Stimulated activated CD4-positive, alpha-beta T cell treated with anti-CD3 and anti-CD28 coated beads, TNF-alpha, amount 100 ng/mL, for 24 hours (primary cell): ENCODE measurements at regions not wholly inside any gene's neighbourhood (a gene's known extent, or its start where the extent isn't known, plus 50 kb on each side); places are given as distances from the start of the nearest gene placed in this dataset.
"Not testable (repeated sequence)": the region's sequence is repeated elsewhere in the genome, so short reads cannot be mapped to it uniquely, and the experiment has no call there.

Experiments
- DNase-seq, 3 experiments: peaks; one replicate each; pipeline ENCODE4 v3.0.0-alpha.2; 2020; ENCODE audit warnings: low read depth in 3 of 3

- no peak for DNase-seq
Observed at GRCh38 chr6:145155873-145156782, 579.2 kb downstream of the EPM2A start.

- not testable (repeated sequence) for DNase-seq
Observed at GRCh38 chr6:145158636-145159035, 576.7 kb downstream of the EPM2A start.

- DNase-seq: no peak
Observed at GRCh38 chr6:145159921-145160320, 575.4 kb downstream of the EPM2A start.

- DNase-seq: no peak
Observed at GRCh38 chr6:145161501-145161900, 573.8 kb downstream of the EPM2A start.

GRCh38 chr6:145169726-145170224, 565.5 kb downstream of the EPM2A start:
- DNase-seq: no peak

- DNase-seq: no peak
Observed at GRCh38 chr6:145175470-145175869, 559.9 kb downstream of the EPM2A start.

GRCh38 chr6:145178391-145178790, 556.9 kb downstream of the EPM2A start:
- DNase-seq: no peak

- DNase-seq: no peak
Observed at GRCh38 chr6:145187491-145188206, 547.7 kb downstream of the EPM2A start.

- DNase-seq: no peak
Observed at GRCh38 chr6:145189836-145190235, 545.5 kb downstream of the EPM2A start.

GRCh38 chr6:145194389-145194788, 540.9 kb downstream of the EPM2A start:
- no peak for DNase-seq

GRCh38 chr6:145199961-145200360, 535.4 kb downstream of the EPM2A start:
- DNase-seq: no peak

- no peak for DNase-seq
Observed at GRCh38 chr6:145204301-145204700, 531.0 kb downstream of the EPM2A start.

GRCh38 chr6:145206247-145206907, 528.9 kb downstream of the EPM2A start:
- DNase-seq: no peak

- no peak for DNase-seq
Observed at GRCh38 chr6:145208474-145208873, 526.8 kb downstream of the EPM2A start.

GRCh38 chr6:145209272-145209671, 526.0 kb downstream of the EPM2A start:
- no peak for DNase-seq

GRCh38 chr6:145212813-145213212, 522.5 kb downstream of the EPM2A start:
- no peak for DNase-seq

- DNase-seq: no peak
Observed at GRCh38 chr6:145213614-145214013, 521.7 kb downstream of the EPM2A start.

GRCh38 chr6:145214570-145214969, 520.8 kb downstream of the EPM2A start:
- DNase-seq: no peak

- no peak for DNase-seq
Observed at GRCh38 chr6:145224450-145224849, 510.9 kb downstream of the EPM2A start.

- no peak for DNase-seq
Observed at GRCh38 chr6:145225500-145225899, 509.8 kb downstream of the EPM2A start.

GRCh38 chr6:145227593-145227992, 507.7 kb downstream of the EPM2A start:
- DNase-seq: no peak

- DNase-seq: no peak
Observed at GRCh38 chr6:145228962-145229582, 506.2 kb downstream of the EPM2A start.
